SK-N-SH (cell line): ENCODE measurements at regions not wholly inside any gene's neighbourhood (a gene's known extent, or its start where the extent isn't known, plus 50 kb on each side); places are given as distances from the start of the nearest gene placed in this dataset.

Experiments
- ELF1 ChIP-seq: IDR thresholded peaks from 2 replicates; pipeline ENCODE4 v1.4.0; 2012
- EP300 ChIP-seq, 2 experiments: IDR thresholded peaks; 2 replicates each; pipeline versions ENCODE4 v1.4.0 to v1.6.1; 2012; ENCODE audit warnings: borderline replicate concordance in 1 of 2, low read depth in 1 of 2, low read length in 1 of 2
- EZH2phosphoT487 ChIP-seq: fragments of 200-600 bp; sonication (generic); IDR thresholded peaks from 2 replicates; pipeline ENCODE4 v1.6.1; 2017; ENCODE audit warnings: low read depth, mixed run types, mild to moderate bottlenecking, antibody characterized with exemption, moderate library complexity, borderline replicate concordance
- MXI1 ChIP-seq: IDR thresholded peaks from 2 replicates; pipeline ENCODE4 v1.6.1; 2012; ENCODE audit warnings: mild to moderate bottlenecking, low read depth, low read length, improper control_type of control experiment
- RCOR1 ChIP-seq: fragments of 150-350 bp; IDR thresholded peaks from 2 replicates; pipeline ENCODE4 v1.6.1; 2017; ENCODE audit warnings: antibody characterized with exemption, low read length
- SIN3A ChIP-seq: IDR thresholded peaks from 2 replicates; pipeline ENCODE4 v1.6.1; 2012; ENCODE audit warnings: low read depth, mild to moderate bottlenecking, low read length, moderate library complexity, borderline replicate concordance
- TAF1 ChIP-seq: IDR thresholded peaks from 2 replicates; pipeline ENCODE4 v1.6.1; 2012; ENCODE audit warnings: low read depth, mild to moderate bottlenecking, low read length, moderate library complexity, borderline replicate concordance
- YY1 ChIP-seq: IDR thresholded peaks from 2 replicates; pipeline ENCODE4 v1.4.0; 2012; ENCODE audit warnings: low read depth, mild to moderate bottlenecking
- TF ChIP-seq, protein P1 (sequence below): fragments of 200-600 bp; sonication (generic); IDR thresholded peaks from 2 replicates; pipeline ENCODE4 v1.6.1; 2017; ENCODE audit warnings: antibody characterized with exemption, mild to moderate bottlenecking, moderate library complexity
- TF ChIP-seq, protein P2 (sequence below): fragments of 150-350 bp; IDR thresholded peaks from 2 replicates; pipeline ENCODE4 v1.6.1; 2017; ENCODE audit warnings: antibody characterized with exemption, low read length, low read depth, borderline replicate concordance

DNA sequence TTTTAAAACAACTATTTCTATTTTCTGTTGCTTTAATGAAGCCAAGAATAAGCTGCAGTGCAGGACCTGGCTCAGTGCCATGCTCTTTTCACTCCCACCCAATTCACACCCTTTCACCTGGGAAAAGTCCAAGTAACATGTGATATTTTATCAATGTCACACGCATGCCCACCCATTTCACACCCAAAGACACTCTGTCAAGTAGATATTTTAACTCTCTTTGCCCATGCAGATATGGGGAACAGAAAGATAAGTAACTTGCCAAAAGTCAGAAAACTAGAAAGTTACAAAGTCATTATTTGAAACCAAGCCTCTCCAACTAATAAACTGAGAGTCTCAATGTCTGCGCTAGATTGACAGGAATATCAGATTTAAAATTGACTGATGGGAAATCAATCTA is 706.7 kb upstream of the PHF14 start:
- TF ChIP-seq RCOR1 (no peak), EZH2phosphoT487 (no peak), TAF1 (no peak), ELF1 (no peak), MXI1 (no peak), SIN3A (no peak), YY1 (no peak), EP300 (IDR thresholded peaks at IDR 0.05; ENCODE audit: borderline replicate concordance in 1 of 2, low read depth in 1 of 2, low read length in 1 of 2) (no peak)
- TF ChIP-seq, protein P1, sequence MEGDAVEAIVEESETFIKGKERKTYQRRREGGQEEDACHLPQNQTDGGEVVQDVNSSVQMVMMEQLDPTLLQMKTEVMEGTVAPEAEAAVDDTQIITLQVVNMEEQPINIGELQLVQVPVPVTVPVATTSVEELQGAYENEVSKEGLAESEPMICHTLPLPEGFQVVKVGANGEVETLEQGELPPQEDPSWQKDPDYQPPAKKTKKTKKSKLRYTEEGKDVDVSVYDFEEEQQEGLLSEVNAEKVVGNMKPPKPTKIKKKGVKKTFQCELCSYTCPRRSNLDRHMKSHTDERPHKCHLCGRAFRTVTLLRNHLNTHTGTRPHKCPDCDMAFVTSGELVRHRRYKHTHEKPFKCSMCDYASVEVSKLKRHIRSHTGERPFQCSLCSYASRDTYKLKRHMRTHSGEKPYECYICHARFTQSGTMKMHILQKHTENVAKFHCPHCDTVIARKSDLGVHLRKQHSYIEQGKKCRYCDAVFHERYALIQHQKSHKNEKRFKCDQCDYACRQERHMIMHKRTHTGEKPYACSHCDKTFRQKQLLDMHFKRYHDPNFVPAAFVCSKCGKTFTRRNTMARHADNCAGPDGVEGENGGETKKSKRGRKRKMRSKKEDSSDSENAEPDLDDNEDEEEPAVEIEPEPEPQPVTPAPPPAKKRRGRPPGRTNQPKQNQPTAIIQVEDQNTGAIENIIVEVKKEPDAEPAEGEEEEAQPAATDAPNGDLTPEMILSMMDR, result no peak
- TF ChIP-seq, protein P2, sequence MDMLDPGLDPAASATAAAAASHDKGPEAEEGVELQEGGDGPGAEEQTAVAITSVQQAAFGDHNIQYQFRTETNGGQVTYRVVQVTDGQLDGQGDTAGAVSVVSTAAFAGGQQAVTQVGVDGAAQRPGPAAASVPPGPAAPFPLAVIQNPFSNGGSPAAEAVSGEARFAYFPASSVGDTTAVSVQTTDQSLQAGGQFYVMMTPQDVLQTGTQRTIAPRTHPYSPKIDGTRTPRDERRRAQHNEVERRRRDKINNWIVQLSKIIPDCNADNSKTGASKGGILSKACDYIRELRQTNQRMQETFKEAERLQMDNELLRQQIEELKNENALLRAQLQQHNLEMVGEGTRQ, result no peak
